H1 (cell line): ENCODE measurements at regions not wholly inside any gene's neighbourhood (a gene's known extent, or its start where the extent isn't known, plus 50 kb on each side); places are given as distances from the start of the nearest gene placed in this dataset.

Source experiments
- CTCF ChIA-PET: fragments of 300-600 bp; sonication (Branson Sonifier 250); formaldehyde crosslinking; loops from one replicate; lab custom pipeline; 2021; ENCODE audit not compliant: partially characterized antibody; lab: Charles Lee
- POLR2A ChIA-PET: fragments of 300-600 bp; sonication (Branson Sonifier 250); formaldehyde crosslinking; loops from one replicate; lab custom pipeline; 2021; ENCODE audit warnings: inconsistent platforms; ENCODE audit not compliant: partially characterized antibody; lab: Charles Lee
- DNase-seq, 2 experiments: peaks; one replicate each; pipeline versions ENCODE4 v3.0.0 to v3.0.0-alpha.2; 2010 to 2022; ENCODE audit warnings: low spot score in 2 of 2, low read depth in 1 of 2, mixed read lengths in 1 of 2
- FAIRE-seq: peaks from 2 replicates; lab custom pipeline; 2011; peaks lifted over from hg19 to GRCh38; lab: Jason Lieb, UNC
- H2AFZ ChIP-seq: 2 replicates; pipeline ENCODE4 v1.8.1; 2012; ENCODE audit warnings: low read length, inconsistent platforms
- H2AK5ac ChIP-seq: 2 replicates; pipeline ENCODE4 v1.6.1; 2013; ENCODE audit warnings: low read depth, low read length
- H2BK120ac ChIP-seq: replicated peaks from 2 replicates; pipeline ENCODE3; 2013; ENCODE audit warnings: low read depth, low read length, inconsistent platforms
- H2BK12ac ChIP-seq: 2 replicates; pipeline ENCODE4 v1.6.1; 2013; ENCODE audit warnings: low read depth, low read length
- H2BK15ac ChIP-seq: 2 replicates; pipeline ENCODE4 v1.6.1; 2013; ENCODE audit warnings: low read length
- H2BK20ac ChIP-seq: 2 replicates; pipeline ENCODE4 v1.6.1; 2013; ENCODE audit warnings: low read length
- H2BK5ac ChIP-seq: 2 replicates; pipeline ENCODE4 v1.6.1; 2013; ENCODE audit warnings: low read depth, low read length
- H3K14ac ChIP-seq: 2 replicates; pipeline ENCODE4 v1.6.1; 2013; ENCODE audit warnings: inconsistent platforms; ENCODE audit not compliant: insufficient read length
- H3K18ac ChIP-seq: 2 replicates; pipeline ENCODE4 v1.6.1; 2013; ENCODE audit warnings: low read length; ENCODE audit errors: extremely low read depth
- H3K23ac ChIP-seq: 2 replicates; pipeline ENCODE4 v1.6.1; 2013; ENCODE audit warnings: inconsistent platforms; ENCODE audit not compliant: insufficient read length
- H3K23me2 ChIP-seq: 2 replicates; pipeline ENCODE4 v1.6.1; 2013; ENCODE audit warnings: low read depth, low read length
- H3K27ac ChIP-seq: 2 replicates; pipeline ENCODE4 v1.6.1; 2011; ENCODE audit warnings: low read depth, low read length, inconsistent platforms
- H3K27me3 ChIP-seq, 4 experiments: replicated peaks in 1 of 4; 1 replicate in 1 of 4; 2 replicates in 3 of 4; pipeline versions ENCODE4 v1.6.1 to v1.8.1; 2011 to 2013; ENCODE audit warnings: low read length in 3 of 4, mild to moderate bottlenecking in 3 of 4, inconsistent platforms in 2 of 4, mixed read lengths in 2 of 4, moderate library complexity in 1 of 4; ENCODE audit not compliant: control insufficient read depth in 3 of 4, insufficient read depth in 3 of 4; ENCODE audit errors: extremely low read depth in 1 of 4
- H3K36me3 ChIP-seq, 4 experiments: 2 replicates each; pipeline versions ENCODE4 v1.6.1 to v1.8.1; 2011 to 2013; ENCODE audit warnings: mild to moderate bottlenecking in 4 of 4, low read length in 3 of 4, moderate library complexity in 2 of 4, control low read depth in 1 of 4, inconsistent platforms in 1 of 4; ENCODE audit not compliant: insufficient read depth in 4 of 4, control insufficient read depth in 2 of 4
- H3K4ac ChIP-seq: replicated peaks from 2 replicates; pipeline ENCODE3; 2013; ENCODE audit warnings: low read length, low read depth, mixed read lengths, inconsistent platforms; ENCODE audit not compliant: insufficient read length
- H3K4me1 ChIP-seq, 4 experiments: replicated peaks in 1 of 4; 1 replicate in 1 of 4; 2 replicates in 3 of 4; pipeline versions ENCODE4 v1.6.1 to v1.8.1; 2011 to 2013; ENCODE audit warnings: low read length in 3 of 4, inconsistent platforms in 2 of 4, mixed read lengths in 1 of 4; ENCODE audit not compliant: insufficient read depth in 4 of 4, control insufficient read depth in 3 of 4
- H3K4me2 ChIP-seq, 2 experiments: 2 replicates each; pipeline versions ENCODE4 v1.6.1 to v1.8.1; 2011 to 2013; ENCODE audit warnings: low read depth in 2 of 2, low read length in 2 of 2, control low read depth in 1 of 2, inconsistent platforms in 1 of 2, mild to moderate bottlenecking in 1 of 2; ENCODE audit not compliant: insufficient read depth in 1 of 2
- H3K4me3 ChIP-seq, 4 experiments: fragments of 200-600, 300-600 bp in 1 of 4; sonication (generic), shearing (Covaris generic), sonication (Bioruptor Twin) in 1 of 4; 2 replicates each; pipeline versions ENCODE4 v1.5.1 to v1.8.1; 2011 to 2016; ENCODE audit warnings: low read length in 4 of 4, low read depth in 3 of 4, control low read depth in 2 of 4, inconsistent platforms in 2 of 4, mild to moderate bottlenecking in 2 of 4, mixed read lengths in 1 of 4, moderate library complexity in 1 of 4; ENCODE audit not compliant: insufficient read depth in 2 of 4; ENCODE audit errors: extremely low read depth in 1 of 4
- H3K56ac ChIP-seq: replicated peaks from 2 replicates; pipeline ENCODE3; 2013; ENCODE audit warnings: low read depth, mild to moderate bottlenecking, mixed read lengths, low read length, inconsistent platforms; ENCODE audit not compliant: insufficient read length
- H3K79me1 ChIP-seq: 2 replicates; pipeline ENCODE4 v1.6.1; 2013; ENCODE audit warnings: low read depth, low read length, control low read depth
- H3K79me2 ChIP-seq, 2 experiments: 2 replicates each; pipeline versions ENCODE4 v1.6.1 to v1.8.1; 2012 to 2013; ENCODE audit warnings: low read length in 2 of 2, mild to moderate bottlenecking in 2 of 2, inconsistent platforms in 1 of 2; ENCODE audit not compliant: insufficient read depth in 2 of 2, control insufficient read depth in 1 of 2
- H3K9ac ChIP-seq, 4 experiments: replicated peaks in 1 of 4; 1 replicate in 1 of 4; 2 replicates in 3 of 4; pipeline versions ENCODE4 v1.6.1 to v1.8.1; 2011 to 2013; ENCODE audit warnings: low read depth in 3 of 4, low read length in 3 of 4, control low read depth in 2 of 4, mild to moderate bottlenecking in 2 of 4, moderate library complexity in 2 of 4, inconsistent platforms in 1 of 4; ENCODE audit errors: extremely low read depth in 1 of 4
- H3K9me3 ChIP-seq, 2 experiments: 2 replicates each; pipeline versions ENCODE4 v1.6.1 to v1.8.1; 2012 to 2013; ENCODE audit warnings: mild to moderate bottlenecking in 2 of 2, moderate library complexity in 2 of 2, control low read depth in 1 of 2, inconsistent platforms in 1 of 2, low read depth in 1 of 2, low read length in 1 of 2, mixed read lengths in 1 of 2; ENCODE audit not compliant: insufficient read depth in 2 of 2
- H4K20me1 ChIP-seq, 2 experiments: replicated peaks in 1 of 2; 2 replicates each; pipeline versions ENCODE3 to v1.8.1; 2011 to 2013; ENCODE audit warnings: inconsistent platforms in 2 of 2, low read length in 2 of 2, mild to moderate bottlenecking in 1 of 2; ENCODE audit not compliant: insufficient read depth in 2 of 2, control insufficient read depth in 1 of 2
- H4K5ac ChIP-seq: 2 replicates; pipeline ENCODE4 v1.6.1; 2013; ENCODE audit warnings: low read length, low read depth, mixed read lengths, inconsistent platforms; ENCODE audit not compliant: insufficient read length
- H4K8ac ChIP-seq: 2 replicates; pipeline ENCODE4 v1.8.0; 2013; ENCODE audit warnings: mild to moderate bottlenecking, moderate library complexity, low read length, inconsistent platforms; ENCODE audit not compliant: insufficient read depth; ENCODE audit errors: extremely low read depth
- H4K91ac ChIP-seq: replicated peaks from 2 replicates; pipeline ENCODE3; 2013; ENCODE audit warnings: low read length, mixed read lengths, inconsistent platforms; ENCODE audit not compliant: insufficient read length
- CTBP2 ChIP-seq: IDR thresholded peaks from 2 replicates; pipeline ENCODE4 v1.7.0; 2011; ENCODE audit warnings: borderline replicate concordance, mild to moderate bottlenecking, moderate library complexity, mixed read lengths, low read length; ENCODE audit not compliant: insufficient read depth, insufficient read length
- EGR1 ChIP-seq: IDR thresholded peaks from 2 replicates; pipeline ENCODE4 v1.6.1; 2011; ENCODE audit warnings: low read depth, low read length, borderline replicate concordance
- JUN ChIP-seq: IDR thresholded peaks from 2 replicates; pipeline ENCODE4 v1.6.1; 2011; ENCODE audit warnings: low read depth, mild to moderate bottlenecking, improper control_type of control experiment, low read length
- JUND ChIP-seq: IDR thresholded peaks from 2 replicates; pipeline ENCODE4 v1.6.1; 2011; ENCODE audit warnings: mild to moderate bottlenecking, improper control_type of control experiment, low read length
- MAFK ChIP-seq: IDR thresholded peaks from 2 replicates; pipeline ENCODE4 v1.6.1; 2012; ENCODE audit warnings: low read depth, mild to moderate bottlenecking, improper control_type of control experiment, low read length
- MAX ChIP-seq: IDR thresholded peaks from 2 replicates; pipeline ENCODE4 v1.6.1; 2012; ENCODE audit warnings: inconsistent platforms
- RBBP5 ChIP-seq: IDR thresholded peaks from 2 replicates; pipeline ENCODE4 v1.7.1; 2012; ENCODE audit warnings: low read depth, mild to moderate bottlenecking, inconsistent platforms, low read length, moderate library complexity, borderline replicate concordance
- RFX5 ChIP-seq: IDR thresholded peaks from 2 replicates; pipeline ENCODE4 v1.6.1; 2011; ENCODE audit warnings: low read depth, low read length, improper control_type of control experiment, borderline replicate concordance
- SP2 ChIP-seq: IDR thresholded peaks from 2 replicates; pipeline ENCODE4 v1.6.1; 2012; ENCODE audit warnings: mild to moderate bottlenecking, low read length, inconsistent platforms
- SRF ChIP-seq: IDR thresholded peaks from 2 replicates; pipeline ENCODE4 v1.6.1; 2011; ENCODE audit warnings: mild to moderate bottlenecking, low read depth, low read length, moderate library complexity
- TAF7 ChIP-seq: optimal IDR thresholded peaks from 2 replicates; pipeline ENCODE3; 2011; ENCODE audit warnings: low read depth, mild to moderate bottlenecking, inconsistent platforms, low read length, moderate library complexity, borderline replicate concordance
- TCF12 ChIP-seq: IDR thresholded peaks from 2 replicates; pipeline ENCODE4 v1.6.1; 2011; ENCODE audit warnings: low read depth, mild to moderate bottlenecking, low read length
- ZNF274 ChIP-seq: IDR thresholded peaks from 2 replicates; pipeline ENCODE4 v1.7.0; 2012; ENCODE audit warnings: low read length, borderline replicate concordance; ENCODE audit errors: extremely low read depth
- WGBS, 2 experiments: shearing (Covaris generic) in 1 of 2; methylation state at CpG; one replicate each; pipeline versions ENCODE4 v1.1.6 to v1.1.7; 2013 to 2015; ENCODE audit warnings: low lambda C conversion rate in 2 of 2, mixed read lengths in 2 of 2, inconsistent platforms in 1 of 2, low coverage in 1 of 2, missing lambda C conversion rate in 1 of 2; ENCODE audit not compliant: insufficient replicate concordance in 2 of 2, insufficient coverage in 1 of 2, insufficient read length in 1 of 2; ENCODE audit errors: extremely low coverage in 1 of 2, missing lambda C conversion rate in 1 of 2; 5-methylcytosine and 5-hydroxymethylcytosine counted together

GRCh38 chr5:158429564-158429963 is 570.6 kb upstream of the CLINT1 start:
- Histone ChIP-seq H3K4ac (no peak overlapping the region), H3K27me3 (no peaks in the 10 kb centered on the region), H3K4me1 (no peaks in the 10 kb centered on the region), H2BK12ac (no peak overlapping the region), H3K23ac (no peak overlapping the region), H2AK5ac (no peak overlapping the region), H3K23me2 (no peaks in the 10 kb centered on the region; the same call in 1 of the 2 replicates), H3K4me3 (no peak overlapping the region), H2BK5ac (no peak overlapping the region), H3K9ac (no peak overlapping the region), H3K18ac (no peak overlapping the region)
- no peak for DNase-seq
- CTCF ChIA-PET: no interaction called here
- TF ChIP-seq MAFK (no peak), SRF (no peak), JUND (no peak), JUN (no peak), TAF7 (no peak), TCF12 (no peak), EGR1 (no peak), SP2 (no peak), MAX (no peak), RFX5 (no peak), CTBP2 (no peak), ZNF274 (no peak), RBBP5 (no peak)
- TF ChIP-seq, all 59 proteins: peak for 0
- H4K5ac ChIP-seq: no peak overlapping the region
- no peak overlapping the region for H2BK20ac ChIP-seq
- H3K9me3 ChIP-seq: no peaks in the 10 kb centered on the region
- H4K20me1 ChIP-seq: no peaks in the 10 kb centered on the region
- no peaks in the 10 kb centered on the region for H3K79me1 ChIP-seq
- H3K14ac ChIP-seq: no peak overlapping the region
- no peak overlapping the region for H4K91ac ChIP-seq
- no peaks in the 10 kb centered on the region for H3K79me2 ChIP-seq
- FAIRE-seq: no peak
- H3K4me2 ChIP-seq: no peak overlapping the region
- POLR2A ChIA-PET: no interaction called here
- H2BK15ac ChIP-seq: no peak overlapping the region
- no peak overlapping the region for H4K8ac ChIP-seq
- H3K56ac ChIP-seq: no peak overlapping the region
- no peak overlapping the region for H2AFZ ChIP-seq
- no peak overlapping the region for H3K27ac ChIP-seq
- WGBS, 2 experiments: 69% methylated on average over 4 of the region's 4 CpGs; no CpG with 5 or more reads in 1 of the 2 experiments
- no peaks in the 10 kb centered on the region for H3K36me3 ChIP-seq
- no peak overlapping the region for H2BK120ac ChIP-seq
